ENCODE measurements at regions not wholly inside any gene's neighbourhood (a gene's known extent, or its start where the extent isn't known, plus 50 kb on each side); places are given as distances from the start of the nearest gene placed in this dataset.

- no TSS peak for BruUV-seq (replicated peaks)
- H3K27ac Mint-ChIP-seq (ENCODE audit: unreplicated experiment) = peak overlapping the region; percentile 48
Observed at GRCh38 chr7:47647918-47648250, 66.0 kb upstream of the TNS3 start.

GRCh38 chr7:47647181-47647917, 65.4 kb upstream of the TNS3 start:
- H3K4me3 Mint-ChIP-seq (ENCODE audit: unreplicated experiment) = no peak overlapping the region
- H3K9me3 ChIP-seq = peaks cover 20% of the 10 kb centered on the region
- ChIA-PET CTCF (interaction anchor here (0.9 to 1.5 kb wide), 2 partner anchors 17 to 42 kb away, joined by 3 to 4 read pairs; no protein-coding TSS in a partner anchor), POLR2A (interaction anchor here (1.4 kb wide), 1 partner anchor 56 kb away, joined by 3 read pairs; no protein-coding TSS in a partner anchor)
- H3K4me1 ChIP-seq = peaks cover 44% of the 10 kb centered on the region
- TF ChIP-seq CTCF (IDR thresholded peaks at IDR 0.05; ENCODE audit: insufficient read depth in 1 of 2, low read depth in 1 of 2, low read length in 1 of 2, severe bottlenecking in 1 of 2, unreplicated experiment in 1 of 2) = no peak
- H3K36me3 ChIP-seq (ENCODE audit: control insufficient read depth, insufficient read depth, low read length) = no peaks in the 10 kb centered on the region
- no peak for DNase-seq
- H3K4me1 Mint-ChIP-seq (ENCODE audit: low read depth, unreplicated experiment) = peaks cover 28% of the 10 kb centered on the region
- H3K27me3 ChIP-seq (replicated peaks; ENCODE audit: control insufficient read depth, insufficient read depth, low read length) = no peaks in the 10 kb centered on the region
- H3K4me3 ChIP-seq (ENCODE audit: low read depth, low read length) = no peak overlapping the region
- peaks cover 21% of the 10 kb centered on the region for H3K9me3 Mint-ChIP-seq (ENCODE audit: unreplicated experiment)
- intact Hi-C loops (cut with micrococcal nuclease; ENCODE audit: unreplicated experiment) = no loop called here
- no TSS peak for BruUV-seq (replicated peaks)
- no peaks in the 10 kb centered on the region for H3K27me3 Mint-ChIP-seq (ENCODE audit: insufficient read depth, unreplicated experiment)
- no peaks in the 10 kb centered on the region for H3K36me3 Mint-ChIP-seq (ENCODE audit: insufficient read depth, unreplicated experiment)
- peak overlapping the region; percentile 48 for H3K27ac Mint-ChIP-seq (ENCODE audit: unreplicated experiment)

More at GRCh38 chr7:47647918-47648250, 66.0 kb upstream of the TNS3 start:
- Histone ChIP-seq H3K27me3 (replicated peaks; ENCODE audit: control insufficient read depth, insufficient read depth, low read length) (no peaks in the 10 kb centered on the region), H3K4me1 (peaks cover 50% of the 10 kb centered on the region), H3K4me3 (ENCODE audit: low read depth, low read length) (no peak overlapping the region), H3K9me3 (peaks cover 14% of the 10 kb centered on the region), H3K36me3 (ENCODE audit: control insufficient read depth, insufficient read depth, low read length) (no peaks in the 10 kb centered on the region)
- ChIA-PET CTCF (interaction anchor here (1.5 kb wide), 1 partner anchor 16 kb away, joined by 4 read pairs; no protein-coding TSS in a partner anchor), POLR2A (no interaction called here)
- no peak for DNase-seq
- H3K4me1 Mint-ChIP-seq (ENCODE audit: low read depth, unreplicated experiment) = peaks cover 31% of the 10 kb centered on the region
- intact Hi-C loops (cut with micrococcal nuclease; ENCODE audit: unreplicated experiment) = no loop called here
- peaks cover 21% of the 10 kb centered on the region for H3K9me3 Mint-ChIP-seq (ENCODE audit: unreplicated experiment)
- no peak for TF ChIP-seq CTCF (IDR thresholded peaks at IDR 0.05; ENCODE audit: insufficient read depth in 1 of 2, low read depth in 1 of 2, low read length in 1 of 2, severe bottlenecking in 1 of 2, unreplicated experiment in 1 of 2)
- H3K4me3 Mint-ChIP-seq (ENCODE audit: unreplicated experiment) = no peak overlapping the region
- no peaks in the 10 kb centered on the region for H3K27me3 Mint-ChIP-seq (ENCODE audit: insufficient read depth, unreplicated experiment)
- H3K36me3 Mint-ChIP-seq (ENCODE audit: insufficient read depth, unreplicated experiment) = no peaks in the 10 kb centered on the region

GRCh38 chr7:47643716-47644400, 61.9 kb upstream of the TNS3 start:
- Histone ChIP-seq H3K27me3 (replicated peaks; ENCODE audit: control insufficient read depth, insufficient read depth, low read length) (no peaks in the 10 kb centered on the region), H3K4me1 (peaks cover 30% of the 10 kb centered on the region), H3K9me3 (peaks cover 20% of the 10 kb centered on the region), H3K4me3 (ENCODE audit: low read depth, low read length) (no peak overlapping the region), H3K36me3 (ENCODE audit: control insufficient read depth, insufficient read depth, low read length) (no peaks in the 10 kb centered on the region)
- no peak for TF ChIP-seq CTCF (IDR thresholded peaks at IDR 0.05; ENCODE audit: insufficient read depth in 1 of 2, low read depth in 1 of 2, low read length in 1 of 2, severe bottlenecking in 1 of 2, unreplicated experiment in 1 of 2)
- CTCF ChIA-PET = no interaction called here
- Mint-ChIP-seq H3K4me1 (ENCODE audit: low read depth, unreplicated experiment) (peaks cover 37% of the 10 kb centered on the region), H3K27ac (ENCODE audit: unreplicated experiment) (peak overlapping the region; percentile 24), H3K4me3 (ENCODE audit: unreplicated experiment) (no peak overlapping the region), H3K27me3 (ENCODE audit: insufficient read depth, unreplicated experiment) (no peaks in the 10 kb centered on the region), H3K9me3 (ENCODE audit: unreplicated experiment) (peaks cover 21% of the 10 kb centered on the region), H3K36me3 (ENCODE audit: insufficient read depth, unreplicated experiment) (no peaks in the 10 kb centered on the region)
- intact Hi-C loops (cut with micrococcal nuclease; ENCODE audit: unreplicated experiment) = no loop called here
- BruUV-seq (replicated peaks) = no TSS peak
- POLR2A ChIA-PET = no interaction called here
- no peak for DNase-seq
